Natural killer cell (primary cell): ENCODE measurements at regions not wholly inside any gene's neighbourhood (a gene's known extent, or its start where the extent isn't known, plus 50 kb on each side); places are given as distances from the start of the nearest gene placed in this dataset.

ENCODE experiments used
- ATAC-seq, 3 donors: fragments of 150-1000 bp in 2 of 3; fragments of 200-7000 bp in 1 of 3; cut with Tn5 transposase; 1 replicate in 1 of 3; 2 replicates in 2 of 3; pipeline ENCODE4 v1.10.0; 2021; ENCODE audit warnings: mild to moderate bottlenecking in 2 of 3, moderate library complexity in 2 of 3
- DNase-seq, 2 donors: peaks; one replicate each; pipeline versions ENCODE4 v3.0.0 to v3.0.0-alpha.2; 2013 to 2021; ENCODE audit warnings: mixed read lengths in 1 of 2
- H3K27ac ChIP-seq: one replicate; pipeline ENCODE4 v1.5.1; 2013; ENCODE audit warnings: mild to moderate bottlenecking, low read length
- H3K27me3 ChIP-seq: one replicate; pipeline ENCODE4 v1.6.1; 2013; ENCODE audit warnings: low read length; ENCODE audit not compliant: control insufficient read depth, insufficient read depth
- H3K36me3 ChIP-seq: one replicate; pipeline ENCODE4 v1.6.1; 2013; ENCODE audit warnings: low read length; ENCODE audit not compliant: control insufficient read depth, insufficient read depth
- H3K4me1 ChIP-seq: one replicate; pipeline ENCODE4 v1.6.1; 2013; ENCODE audit warnings: low read length; ENCODE audit not compliant: control insufficient read depth, insufficient read depth
- H3K4me3 ChIP-seq: one replicate; pipeline ENCODE4 v1.5.1; 2013; ENCODE audit warnings: low read length
- H3K9me3 ChIP-seq: one replicate; pipeline ENCODE4 v1.6.1; 2013; ENCODE audit warnings: low read length; ENCODE audit not compliant: control insufficient read depth, insufficient read depth
- H3K27ac Mint-ChIP-seq, 2 donors: one replicate each; pipeline ENCODE4 v1.8.0; 2022; ENCODE audit warnings: mild to moderate bottlenecking in 2 of 2, mixed read lengths in 2 of 2, moderate library complexity in 1 of 2
- H3K27me3 Mint-ChIP-seq, 2 donors: one replicate each; pipeline ENCODE4 v1.8.0; 2022; ENCODE audit warnings: low read depth in 2 of 2, mixed read lengths in 2 of 2
- H3K36me3 Mint-ChIP-seq: one replicate; pipeline ENCODE4 v1.8.0; 2022; ENCODE audit warnings: mixed read lengths
- H3K4me1 Mint-ChIP-seq, 2 donors: one replicate each; pipeline ENCODE4 v1.8.0; 2022; ENCODE audit warnings: mixed read lengths in 2 of 2
- H3K4me3 Mint-ChIP-seq: one replicate; pipeline ENCODE4 v1.8.0; 2022; ENCODE audit warnings: mild to moderate bottlenecking, moderate library complexity, mixed read lengths
- H3K9me3 Mint-ChIP-seq, 2 donors: one replicate each; pipeline ENCODE4 v1.8.0; 2022; ENCODE audit warnings: mixed read lengths in 2 of 2
- CTCF ChIP-seq: fragments of 200-600 bp; IDR thresholded peaks from one replicate; pipeline ENCODE4 v1.8.0; 2022; ENCODE audit warnings: antibody characterized with exemption
- WGBS: methylation state at CpG from one replicate; pipeline ENCODE4 v1.1.7; 2013; ENCODE audit warnings: missing lambda C conversion rate; ENCODE audit not compliant: insufficient coverage; 5-methylcytosine and 5-hydroxymethylcytosine counted together
- intact Hi-C: fragments of 100-400 bp; cut with micrococcal nuclease; formaldehyde crosslinking; loops from one replicate; pipeline ENCODE4 v1.14.2; 2022

- H3K4me1 Mint-ChIP-seq, result no peaks in the 10 kb centered on the region
- ATAC-seq, result no peak
- H3K4me3 Mint-ChIP-seq, result no peak overlapping the region
- Histone ChIP-seq H3K27ac (no peak overlapping the region), H3K4me1 (no peaks in the 10 kb centered on the region), H3K4me3 (no peak overlapping the region), H3K36me3 (no peaks in the 10 kb centered on the region), H3K9me3 (no peaks in the 10 kb centered on the region), H3K27me3 (no peaks in the 10 kb centered on the region)
- peaks cover 18 to 37% of the 10 kb centered on the region in 2 donors for H3K27me3 Mint-ChIP-seq
- DNase-seq, result no peak
- H3K27ac Mint-ChIP-seq, result no peak overlapping the region
- H3K36me3 Mint-ChIP-seq, result no peaks in the 10 kb centered on the region
- WGBS, result 96% methylated on average over 3 of the region's 3 CpGs
- H3K9me3 Mint-ChIP-seq, result no peaks in the 10 kb centered on the region
- intact Hi-C loops, result no loop called here
- no peak for TF ChIP-seq CTCF
Measured at GRCh38 chr2:236951830-236952475, 133.7 kb upstream of the COPS8 start.

- H3K27ac ChIP-seq, result no peak overlapping the region
- Mint-ChIP-seq H3K4me1 (no peaks in the 10 kb centered on the region), H3K36me3 (no peaks in the 10 kb centered on the region), H3K27me3 (peaks cover 16 to 38% of the 10 kb centered on the region in 2 donors), H3K4me3 (no peak overlapping the region), H3K9me3 (no peaks in the 10 kb centered on the region), H3K27ac (no peak overlapping the region)
- H3K4me3 ChIP-seq, result no peak overlapping the region
- H3K36me3 ChIP-seq, result no peaks in the 10 kb centered on the region
- ATAC-seq (no peak), DNase-seq (no peak)
- H3K9me3 ChIP-seq, result no peaks in the 10 kb centered on the region
- 90% methylated on average over 3 of the region's 3 CpGs for WGBS
- H3K4me1 ChIP-seq, result no peaks in the 10 kb centered on the region
- intact Hi-C loops, result no loop called here
- no peak for TF ChIP-seq CTCF
- no peaks in the 10 kb centered on the region for H3K27me3 ChIP-seq
Measured at GRCh38 chr2:236954641-236955040, 131.0 kb upstream of the COPS8 start.

GRCh38 chr2:236955521-236956030, 130.1 kb upstream of the COPS8 start:
- WGBS, result 86% methylated on average over 6 of the region's 6 CpGs
- H3K4me3 Mint-ChIP-seq, result no peak overlapping the region
- no peak for TF ChIP-seq CTCF
- H3K4me3 ChIP-seq, result no peak overlapping the region
- intact Hi-C loops, result no loop called here
- no peaks in the 10 kb centered on the region for H3K4me1 ChIP-seq
- peaks cover 15 to 38% of the 10 kb centered on the region in 2 donors for H3K27me3 Mint-ChIP-seq
- H3K27ac ChIP-seq, result no peak overlapping the region
- DNase-seq (no peak), ATAC-seq (no peak)
- H3K36me3 Mint-ChIP-seq, result no peaks in the 10 kb centered on the region
- no peaks in the 10 kb centered on the region for H3K4me1 Mint-ChIP-seq
- H3K36me3 ChIP-seq, result no peaks in the 10 kb centered on the region
- no peaks in the 10 kb centered on the region for H3K9me3 Mint-ChIP-seq
- H3K9me3 ChIP-seq, result no peaks in the 10 kb centered on the region
- no peaks in the 10 kb centered on the region for H3K27me3 ChIP-seq
- no peak overlapping the region for H3K27ac Mint-ChIP-seq
